PC-9 (cell line): ENCODE measurements at regions not wholly inside any gene's neighbourhood (a gene's known extent, or its start where the extent isn't known, plus 50 kb on each side); places are given as distances from the start of the nearest gene placed in this dataset.

Source experiments
- BruUV-seq: library from RNA; stranded (reverse); fragments of 400-500 nt; replicated peaks from 2 replicates; lab custom pipeline; 2021; lab: Mats Ljungman, UMichigan
- CTCF ChIA-PET: fragments of 300-600 bp; sonication (Branson Sonifier 250); formaldehyde crosslinking; loops from one replicate; lab custom pipeline; 2022; ENCODE audit warnings: antibody characterized with exemption; lab: Charles Lee
- POLR2A ChIA-PET: fragments of 300-600 bp; sonication (Branson Sonifier 250); formaldehyde crosslinking; loops from one replicate; lab custom pipeline; 2022; ENCODE audit warnings: antibody characterized with exemption; ENCODE audit not compliant: unreplicated experiment; lab: Charles Lee
- DNase-seq, 2 experiments: peaks; one replicate each; pipeline versions ENCODE4 v3.0.0 to v3.0.0-alpha.2; 2015 to 2022; ENCODE audit warnings: mixed read lengths in 1 of 2
- H2AFZ ChIP-seq: fragments of 200-600 bp; sonication (generic); 2 replicates; pipeline ENCODE4 v1.8.1; 2017; ENCODE audit warnings: antibody characterized with exemption
- H3F3A ChIP-seq: fragments of 200-600 bp; sonication (generic); 2 replicates; pipeline ENCODE4 v1.8.1; 2017; ENCODE audit warnings: antibody characterized with exemption, mild to moderate bottlenecking, low read depth; ENCODE audit not compliant: insufficient read depth
- H3K27ac ChIP-seq: fragments of 200-600 bp; sonication (generic); 2 replicates; pipeline ENCODE4 v1.6.1; 2016; ENCODE audit warnings: mixed run types
- H3K27me3 ChIP-seq: fragments of 200-600 bp; sonication (generic); 2 replicates; pipeline ENCODE4 v1.6.1; 2016; ENCODE audit warnings: low read depth, mixed run types; ENCODE audit not compliant: insufficient read depth
- H3K36me3 ChIP-seq: fragments of 200-600 bp; sonication (generic); 2 replicates; pipeline ENCODE4 v1.6.1; 2016; ENCODE audit warnings: low read depth, mixed run types
- H3K4me1 ChIP-seq: fragments of 200-600 bp; sonication (generic); replicated peaks from 2 replicates; pipeline ENCODE4 v1.6.1; 2016; ENCODE audit warnings: mixed run types; ENCODE audit not compliant: insufficient read depth
- H3K4me2 ChIP-seq: fragments of 200-600 bp; sonication (generic); 2 replicates; pipeline ENCODE4 v1.6.1; 2017; ENCODE audit warnings: mixed run types
- H3K4me3 ChIP-seq: fragments of 200-600 bp; sonication (generic); 2 replicates; pipeline ENCODE4 v1.6.1; 2016; ENCODE audit warnings: mixed run types
- H3K79me2 ChIP-seq: fragments of 200-600 bp; sonication (generic); 2 replicates; pipeline ENCODE4 v1.6.1; 2017; ENCODE audit warnings: low read depth, mixed run types
- H3K9me2 ChIP-seq: fragments of 200-600 bp; sonication (generic); 2 replicates; pipeline ENCODE4 v1.8.1; 2017; ENCODE audit warnings: mild to moderate bottlenecking; ENCODE audit not compliant: insufficient read depth
- H3K9me3 ChIP-seq: fragments of 200-600 bp; sonication (generic); 2 replicates; pipeline ENCODE4 v1.8.1; 2016; ENCODE audit warnings: low read depth; ENCODE audit not compliant: insufficient read depth
- H4K20me1 ChIP-seq: fragments of 200-600 bp; sonication (generic); 2 replicates; pipeline ENCODE4 v1.8.1; 2017; ENCODE audit not compliant: insufficient read depth
- CTCF ChIP-seq: fragments of 200-600 bp; sonication (generic); conservative IDR thresholded peaks from 2 replicates; pipeline ENCODE4 v1.6.1; 2017; ENCODE audit warnings: mixed run types, antibody characterized with exemption, mild to moderate bottlenecking, moderate library complexity
- EZH2 ChIP-seq: fragments of 200-600 bp; sonication (generic); IDR thresholded peaks from 2 replicates; pipeline ENCODE4 v1.8.0; 2017; ENCODE audit warnings: antibody characterized with exemption, low read depth
- intact Hi-C: fragments of 100-400 bp; cut with micrococcal nuclease; formaldehyde crosslinking; loops from one replicate; pipeline ENCODE4 v1.10.0; 2022; ENCODE audit not compliant: unreplicated experiment

DNA sequence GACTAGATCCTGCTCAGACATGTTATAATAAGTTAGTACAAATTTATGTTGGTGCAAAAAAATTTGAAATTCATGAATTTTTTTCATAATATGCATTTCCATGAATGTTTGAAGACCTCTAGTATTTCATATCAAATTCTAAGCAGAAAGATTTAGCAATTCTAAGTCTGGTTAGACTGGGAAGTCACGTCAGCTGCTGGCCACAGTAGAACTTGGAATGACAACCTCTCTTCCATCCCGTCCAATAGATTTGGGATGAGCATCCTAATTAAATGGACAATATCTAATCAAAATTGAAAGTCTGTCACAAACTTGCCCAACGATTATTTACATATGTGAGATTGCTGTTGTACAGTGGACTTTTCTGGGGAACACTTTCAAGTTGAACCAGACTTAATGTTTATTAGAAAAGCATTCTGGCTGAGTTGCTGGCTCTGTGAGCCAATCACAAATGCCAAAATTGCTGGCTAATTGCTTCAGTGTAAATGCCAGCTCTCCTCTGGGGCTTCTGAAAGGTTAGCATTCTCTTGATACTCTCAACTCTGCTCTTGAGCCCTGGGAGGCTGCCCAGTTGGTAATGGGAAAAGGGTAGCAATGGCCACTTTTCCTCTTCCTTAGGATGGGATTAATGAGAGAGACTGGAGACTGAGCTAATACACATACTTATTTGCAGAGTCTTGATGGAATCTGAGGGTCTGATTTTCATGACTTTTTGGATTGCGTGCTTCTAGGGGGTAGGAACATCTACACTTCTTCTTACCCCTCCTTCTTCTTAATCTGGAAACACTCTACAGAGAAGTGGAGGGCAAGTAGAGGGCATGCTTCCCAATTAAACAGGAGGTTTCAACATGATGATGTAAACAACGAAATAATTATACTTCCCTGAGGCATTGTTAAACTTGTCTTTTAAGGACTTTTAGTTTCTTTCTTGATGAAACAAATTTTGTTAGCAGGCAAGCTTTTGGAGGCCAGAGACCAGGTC lies 253.5 kb downstream of the BAMBI start:
- H4K20me1 ChIP-seq, result no peaks in the 10 kb centered on the region
- no peak for DNase-seq
- H3K27me3 ChIP-seq, result no peaks in the 10 kb centered on the region
- no peak overlapping the region for H3K27ac ChIP-seq
- ChIA-PET CTCF (no interaction called here), POLR2A (no interaction called here)
- H3K4me3 ChIP-seq, result no peak overlapping the region
- H3K36me3 ChIP-seq, result no peaks in the 10 kb centered on the region
- H3K4me2 ChIP-seq, result no peak overlapping the region
- H3F3A ChIP-seq, result no peaks in the 10 kb centered on the region
- TF ChIP-seq EZH2 (no peak), CTCF (no peak)
- no peaks in the 10 kb centered on the region for H3K4me1 ChIP-seq
- H3K79me2 ChIP-seq, result no peaks in the 10 kb centered on the region
- intact Hi-C loops, result no loop called here
- BruUV-seq, result no TSS peak
- no peaks in the 10 kb centered on the region for H3K9me2 ChIP-seq
- no peak overlapping the region for H2AFZ ChIP-seq
- H3K9me3 ChIP-seq, result no peaks in the 10 kb centered on the region

DNA sequence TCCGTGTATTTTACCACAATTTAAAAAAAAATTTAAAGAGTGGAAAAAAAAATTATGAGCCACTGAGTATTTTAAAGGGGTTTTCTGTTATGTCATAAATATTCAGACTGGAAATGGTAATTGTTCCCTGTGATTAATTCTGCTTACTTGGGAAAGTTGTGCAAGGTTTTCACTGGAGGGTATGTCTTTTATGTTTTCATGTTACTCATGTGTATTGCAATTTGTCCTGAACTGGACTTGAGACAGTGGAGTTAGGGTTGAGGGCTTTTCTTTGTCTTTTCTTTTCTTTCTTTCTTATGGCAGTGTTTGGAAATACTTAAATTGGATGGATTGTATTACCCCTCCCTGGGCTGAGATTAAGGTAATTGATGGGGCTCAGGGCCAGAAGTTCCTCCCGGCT lies 257.7 kb downstream of the BAMBI start:
- Histone ChIP-seq H3F3A (no peaks in the 10 kb centered on the region), H3K27me3 (no peaks in the 10 kb centered on the region), H3K4me3 (no peak overlapping the region), H2AFZ (no peak overlapping the region), H3K79me2 (no peaks in the 10 kb centered on the region), H3K4me2 (no peak overlapping the region), H3K9me2 (no peaks in the 10 kb centered on the region), H3K9me3 (no peaks in the 10 kb centered on the region), H3K27ac (no peak overlapping the region), H3K36me3 (no peaks in the 10 kb centered on the region), H4K20me1 (no peaks in the 10 kb centered on the region), H3K4me1 (peaks cover 11% of the 10 kb centered on the region; the same call in 1 of the 2 replicates)
- TF ChIP-seq CTCF (no peak), EZH2 (no peak)
- DNase-seq, result no peak
- ChIA-PET CTCF (no interaction called here), POLR2A (no interaction called here)
- intact Hi-C loops, result no loop called here
- no TSS peak for BruUV-seq

DNA sequence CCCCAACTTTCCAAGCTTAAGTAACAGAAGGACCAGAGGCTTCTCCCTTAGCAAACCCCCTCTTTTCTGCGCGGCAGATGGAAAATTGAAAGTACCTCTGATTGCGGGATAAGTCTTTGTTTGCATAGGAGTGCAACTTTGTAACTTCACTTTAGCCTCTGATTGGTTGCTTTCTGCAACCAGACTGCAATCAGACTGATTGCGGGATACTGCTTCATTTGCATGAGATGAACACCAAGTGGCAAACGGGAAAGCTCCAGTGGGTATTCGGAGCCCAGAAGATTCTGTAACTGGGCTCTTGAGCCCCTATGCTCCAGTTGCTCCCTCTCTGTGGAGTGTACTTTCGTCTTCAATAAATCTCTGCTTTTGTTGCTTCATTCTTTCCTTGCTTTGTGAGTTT lies 260.6 kb downstream of the BAMBI start:
- no peak for DNase-seq
- POLR2A ChIA-PET, result interaction anchor here (0.6 kb wide), 1 partner anchor 746 kb away, joined by 3 read pairs; no protein-coding TSS in a partner anchor
- Histone ChIP-seq H3K4me1 (peaks cover 16% of the 10 kb centered on the region; the same call in 1 of the 2 replicates), H3K4me3 (no peak overlapping the region), H3F3A (no peaks in the 10 kb centered on the region), H3K27ac (no peak overlapping the region), H3K36me3 (no peaks in the 10 kb centered on the region), H2AFZ (no peak overlapping the region), H3K4me2 (no peak overlapping the region), H3K9me3 (no peaks in the 10 kb centered on the region), H3K27me3 (no peaks in the 10 kb centered on the region), H3K9me2 (no peaks in the 10 kb centered on the region), H4K20me1 (no peaks in the 10 kb centered on the region), H3K79me2 (no peaks in the 10 kb centered on the region)
- intact Hi-C loops, result no loop called here
- CTCF ChIA-PET, result no interaction called here
- TF ChIP-seq CTCF, result no peak
- no peak for TF ChIP-seq EZH2
- no TSS peak for BruUV-seq
